ENCODE measurements at regions not wholly inside any gene's neighbourhood (a gene's known extent, or its start where the extent isn't known, plus 50 kb on each side); places are given as distances from the start of the nearest gene placed in this dataset.

- TF ChIP-seq CTCF (IDR thresholded peaks at IDR 0.05) (no peak), POLR2A (IDR thresholded peaks at IDR 0.05) (no peak)
Measured at GRCh38 chr10:8967061-8967460, 912.6 kb downstream of the GATA3 start.

All from esophagus squamous epithelium (tissue), 4 donors.